Lung (tissue), 11 donors: ENCODE measurements at regions not wholly inside any gene's neighbourhood (a gene's known extent, or its start where the extent isn't known, plus 50 kb on each side); places are given as distances from the start of the nearest gene placed in this dataset.
"Not testable (repeated sequence)": the region's sequence is repeated elsewhere in the genome, so short reads cannot be mapped to it uniquely, and the experiment has no call there.

Experiments
- ATAC-seq: fragments of 200-7000 bp; cut with Tn5 transposase; one replicate; pipeline ENCODE4 v1.9.1; 2020; ENCODE audit warnings: moderate number of reproducible peaks; ENCODE audit not compliant: insufficient read depth, low FRiP score
- DNase-seq, 3 donors: peaks; one replicate each; pipeline ENCODE4 v3.0.0-alpha.2; 2013 to 2017
- H3K27ac ChIP-seq, 2 donors: one replicate each; pipeline ENCODE4 v1.5.1; 2013; ENCODE audit warnings: mild to moderate bottlenecking in 2 of 2, moderate library complexity in 2 of 2, control low read depth in 1 of 2, inconsistent platforms in 1 of 2, low read depth in 1 of 2, low read length in 1 of 2
- H3K27me3 ChIP-seq, 3 donors: one replicate each; pipeline ENCODE4 v1.5.1; 2013; ENCODE audit warnings: low read length in 2 of 3; ENCODE audit not compliant: control insufficient read depth in 3 of 3, insufficient read depth in 3 of 3
- H3K36me3 ChIP-seq, 4 donors: one replicate each; pipeline ENCODE4 v1.5.1; 2013; ENCODE audit warnings: low read length in 4 of 4, mild to moderate bottlenecking in 1 of 4, moderate library complexity in 1 of 4; ENCODE audit not compliant: control insufficient read depth in 4 of 4, insufficient read depth in 4 of 4
- H3K4me1 ChIP-seq, 5 donors: one replicate each; pipeline ENCODE4 v1.5.1; 2013; ENCODE audit warnings: low read length in 5 of 5, mild to moderate bottlenecking in 2 of 5, moderate library complexity in 1 of 5; ENCODE audit not compliant: control insufficient read depth in 5 of 5, insufficient read depth in 5 of 5
- H3K4me3 ChIP-seq: one replicate; pipeline ENCODE4 v1.5.1; 2013; ENCODE audit warnings: mild to moderate bottlenecking, control low read depth, moderate library complexity
- H3K9ac ChIP-seq, 2 donors: one replicate each; pipeline ENCODE4 v1.5.1; 2013; ENCODE audit warnings: low read length in 2 of 2, control low read depth in 1 of 2; ENCODE audit not compliant: insufficient read depth in 1 of 2
- H3K9me3 ChIP-seq, 4 donors: one replicate each; pipeline ENCODE4 v1.5.1; 2013; ENCODE audit warnings: low read length in 3 of 4, mild to moderate bottlenecking in 1 of 4, moderate library complexity in 1 of 4; ENCODE audit not compliant: control insufficient read depth in 4 of 4, insufficient read depth in 3 of 4
- WGBS, 2 donors: extraction: QIAGEN DNeasy Blood & Tissue Kit; methylation state at CpG; one replicate each; pipeline ENCODE4 v1.1.7; 2013; 5-methylcytosine and 5-hydroxymethylcytosine counted together
- TF ChIP-seq, protein P1 (sequence below): IDR thresholded peaks from 2 replicates; pipeline ENCODE4 v1.5.1; 2012; ENCODE audit warnings: mild to moderate bottlenecking; ENCODE audit errors: control extremely low read depth, extremely low read depth
- donor health status: control.
- donor health status: control.
- donor health status: Bipolar disorder and iron deficiency.
- donor health status: healthy.
- donor health status: DM: yes; HTN: yes; CAD: no.

GRCh38 chr7:142469696-142470543 lies 212.1 kb upstream of the PRSS58 start:
- Histone ChIP-seq H3K9me3 (no peaks in the 10 kb centered on the region), H3K4me3 (no peak overlapping the region), H3K27me3 (no peaks in the 10 kb centered on the region), H3K27ac (no peak overlapping the region), H3K36me3 (no peaks in the 10 kb centered on the region), H3K4me1 (peaks cover 0 to 3% (median 0%) of the 10 kb centered on the region in 5 donors), H3K9ac (no peak overlapping the region)
- 39 to 68% methylated on average over 11 of the region's 11 CpGs for WGBS, 2 donors
- DNase-seq (no peak), ATAC-seq (no peak)
- TF ChIP-seq, protein P1, sequence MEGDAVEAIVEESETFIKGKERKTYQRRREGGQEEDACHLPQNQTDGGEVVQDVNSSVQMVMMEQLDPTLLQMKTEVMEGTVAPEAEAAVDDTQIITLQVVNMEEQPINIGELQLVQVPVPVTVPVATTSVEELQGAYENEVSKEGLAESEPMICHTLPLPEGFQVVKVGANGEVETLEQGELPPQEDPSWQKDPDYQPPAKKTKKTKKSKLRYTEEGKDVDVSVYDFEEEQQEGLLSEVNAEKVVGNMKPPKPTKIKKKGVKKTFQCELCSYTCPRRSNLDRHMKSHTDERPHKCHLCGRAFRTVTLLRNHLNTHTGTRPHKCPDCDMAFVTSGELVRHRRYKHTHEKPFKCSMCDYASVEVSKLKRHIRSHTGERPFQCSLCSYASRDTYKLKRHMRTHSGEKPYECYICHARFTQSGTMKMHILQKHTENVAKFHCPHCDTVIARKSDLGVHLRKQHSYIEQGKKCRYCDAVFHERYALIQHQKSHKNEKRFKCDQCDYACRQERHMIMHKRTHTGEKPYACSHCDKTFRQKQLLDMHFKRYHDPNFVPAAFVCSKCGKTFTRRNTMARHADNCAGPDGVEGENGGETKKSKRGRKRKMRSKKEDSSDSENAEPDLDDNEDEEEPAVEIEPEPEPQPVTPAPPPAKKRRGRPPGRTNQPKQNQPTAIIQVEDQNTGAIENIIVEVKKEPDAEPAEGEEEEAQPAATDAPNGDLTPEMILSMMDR, result no peak

DNA sequence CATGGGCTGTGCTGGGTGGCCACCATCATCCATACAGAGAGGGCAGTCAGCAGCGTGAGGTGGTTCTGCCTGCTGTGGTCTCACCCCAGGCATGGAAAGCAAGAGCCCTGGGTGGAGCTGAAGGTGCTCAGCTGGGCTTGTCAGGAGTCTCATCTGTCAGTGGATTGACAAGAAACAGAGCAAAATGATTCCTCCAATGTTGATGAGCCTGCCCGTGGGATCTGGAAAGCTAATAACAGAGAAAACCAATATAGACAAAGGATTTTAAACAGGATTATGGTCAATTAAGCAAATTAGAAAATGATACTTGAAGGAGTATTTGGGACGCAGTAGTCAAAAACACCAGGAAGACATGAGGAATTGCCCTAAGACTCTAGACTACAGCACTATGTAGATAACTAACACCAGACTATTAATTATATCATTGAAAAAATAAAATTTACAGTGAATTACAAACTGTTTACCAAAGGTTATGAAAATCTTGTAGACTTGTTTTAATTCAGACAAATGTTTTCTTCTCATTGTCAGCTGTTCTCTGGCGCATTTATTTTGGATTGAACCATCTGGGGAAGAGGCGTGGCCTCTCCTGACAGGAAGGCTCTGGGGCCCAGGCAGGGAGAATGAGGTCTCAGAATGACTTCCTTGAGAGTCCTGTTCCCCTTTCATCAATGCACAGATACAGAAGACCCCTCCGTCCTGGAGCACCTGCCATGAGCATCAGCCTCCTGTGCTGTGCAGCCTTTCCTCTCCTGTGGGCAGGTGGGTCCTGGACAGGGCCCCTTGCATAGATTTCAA lies 211.2 kb upstream of the PRSS58 start:
- DNase-seq (no peak), ATAC-seq (no peak)
- TF ChIP-seq, protein P1, result no peak
- no peak overlapping the region for H3K9ac ChIP-seq
- H3K27ac ChIP-seq, result no peak overlapping the region
- H3K36me3 ChIP-seq, result no peaks in the 10 kb centered on the region
- H3K27me3 ChIP-seq, result no peaks in the 10 kb centered on the region
- H3K4me3 ChIP-seq, result no peak overlapping the region
- H3K4me1 ChIP-seq, result peaks cover 0 to 3% (median 0%) of the 10 kb centered on the region in 5 donors
- H3K9me3 ChIP-seq, result no peaks in the 10 kb centered on the region
- WGBS, 2 donors, result 50 to 72% methylated on average over 6 of the region's 6 CpGs

DNA sequence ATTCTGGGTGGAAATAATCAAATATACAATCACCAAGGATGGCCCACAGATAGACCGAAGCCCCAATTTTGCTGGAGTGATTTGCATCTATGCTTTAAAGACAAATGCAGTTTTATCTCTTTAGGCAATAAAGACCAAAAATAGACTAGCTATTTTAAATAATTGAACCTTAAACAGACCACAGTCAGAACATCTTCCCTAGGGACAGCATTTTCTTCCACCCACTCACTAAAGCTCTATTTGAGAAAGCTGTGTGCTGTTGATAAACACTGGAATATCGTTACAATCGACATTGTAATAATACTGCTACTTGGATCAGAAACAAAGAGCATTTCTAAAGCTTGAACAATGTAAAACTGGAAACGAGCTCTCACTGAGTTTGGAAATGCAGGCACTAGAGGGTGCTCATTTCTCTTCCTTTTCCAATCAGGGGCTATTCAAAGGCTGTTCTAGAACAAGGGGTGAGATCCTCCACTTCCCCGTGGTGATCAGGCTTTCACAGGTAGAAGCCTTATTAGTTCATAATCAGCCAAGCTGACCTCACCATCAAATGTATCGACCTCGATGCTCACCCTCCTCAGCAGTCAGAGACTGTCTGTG lies 209.3 kb upstream of the PRSS58 start:
- WGBS, 2 donors, result 51% methylated on average over 6 to 7 of the region's 7 CpGs
- H3K27ac ChIP-seq, H3K4me3 ChIP-seq, ATAC-seq, H3K9me3 ChIP-seq, H3K4me1 ChIP-seq, H3K36me3 ChIP-seq, DNase-seq, H3K9ac ChIP-seq, H3K27me3 ChIP-seq: not testable (repeated sequence)

- Histone ChIP-seq H3K9ac (no peak overlapping the region), H3K4me1 (no peaks in the 10 kb centered on the region), H3K27me3 (no peaks in the 10 kb centered on the region), H3K36me3 (no peaks in the 10 kb centered on the region), H3K9me3 (no peaks in the 10 kb centered on the region), H3K27ac (no peak overlapping the region), H3K4me3 (no peak overlapping the region)
- 22 to 30% methylated on average over 6 of the region's 6 CpGs for WGBS, 2 donors
- DNase-seq, result no peak
- ATAC-seq, result no peak
- TF ChIP-seq, protein P1, result no peak
These were observed 205.6 kb upstream of the PRSS58 start for GRCh38 chr7:142463401-142463850.
